ENCODE measurements at regions not wholly inside any gene's neighbourhood (a gene's known extent, or its start where the extent isn't known, plus 50 kb on each side); places are given as distances from the start of the nearest gene placed in this dataset.

GRCh38 chr1:239817801-239818200 is 273.9 kb upstream of the FMN2 start:
- FAIRE-seq (no peak), DNase-seq (ENCODE audit: low spot score) (no peak)

GRCh38 chr1:239819096-239819495 is 272.6 kb upstream of the FMN2 start:
- no peak for FAIRE-seq
- DNase-seq (ENCODE audit: low spot score), result no peak

GRCh38 chr1:239819756-239820250 is 271.9 kb upstream of the FMN2 start:
- FAIRE-seq, result no peak

GRCh38 chr1:239823852-239824251 is 267.8 kb upstream of the FMN2 start:
- DNase-seq (ENCODE audit: low spot score) (no peak), FAIRE-seq (no peak)

More at GRCh38 chr1:239819756-239820250, 271.9 kb upstream of the FMN2 start:
- DNase-seq (ENCODE audit: low spot score), result no peak

- no peak for FAIRE-seq
- DNase-seq (ENCODE audit: low spot score), result no peak
Observed at GRCh38 chr1:239826211-239826610, 265.5 kb upstream of the FMN2 start.

GRCh38 chr1:239826736-239827135 is 264.9 kb upstream of the FMN2 start:
- no peak for FAIRE-seq
- DNase-seq (ENCODE audit: low spot score), result no peak

- no peak for FAIRE-seq
- no peak for DNase-seq (ENCODE audit: low spot score)
Observed at GRCh38 chr1:239829535-239829934, 262.1 kb upstream of the FMN2 start.

GRCh38 chr1:239831577-239832355 is 259.9 kb upstream of the FMN2 start:
- DNase-seq (ENCODE audit: low spot score) (no peak), FAIRE-seq (no peak)

GRCh38 chr1:239833723-239834122 is 258.0 kb upstream of the FMN2 start:
- no peak for DNase-seq (ENCODE audit: low spot score)
- no peak for FAIRE-seq

- DNase-seq (ENCODE audit: low spot score) (no peak), FAIRE-seq (no peak)
Observed at GRCh38 chr1:239835946-239836440, 255.7 kb upstream of the FMN2 start.

GRCh38 chr1:239840336-239840735 is 251.3 kb upstream of the FMN2 start:
- FAIRE-seq, result no peak

GRCh38 chr1:239840790-239841189 is 250.9 kb upstream of the FMN2 start:
- FAIRE-seq (no peak), DNase-seq (ENCODE audit: low spot score) (no peak)

More at GRCh38 chr1:239840336-239840735, 251.3 kb upstream of the FMN2 start:
- no peak for DNase-seq (ENCODE audit: low spot score)

GRCh38 chr1:239841631-239842030 is 250.1 kb upstream of the FMN2 start:
- FAIRE-seq, result no peak

GRCh38 chr1:239843541-239843940 is 248.1 kb upstream of the FMN2 start:
- DNase-seq (ENCODE audit: low spot score) (no peak), FAIRE-seq (no peak)

More at GRCh38 chr1:239841631-239842030, 250.1 kb upstream of the FMN2 start:
- no peak for DNase-seq (ENCODE audit: low spot score)

- no peak for FAIRE-seq
Observed at GRCh38 chr1:239844833-239845232, 246.8 kb upstream of the FMN2 start.

GRCh38 chr1:239854922-239855321 is 236.8 kb upstream of the FMN2 start:
- FAIRE-seq (no peak), DNase-seq (ENCODE audit: low spot score) (no peak)

More at GRCh38 chr1:239844833-239845232, 246.8 kb upstream of the FMN2 start:
- no peak for DNase-seq (ENCODE audit: low spot score)

- FAIRE-seq (no peak), DNase-seq (ENCODE audit: low spot score) (no peak)
Observed at GRCh38 chr1:239856067-239856466, 235.6 kb upstream of the FMN2 start.

GRCh38 chr1:239856924-239857323 is 234.8 kb upstream of the FMN2 start:
- DNase-seq (ENCODE audit: low spot score), result no peak
- no peak for FAIRE-seq

- DNase-seq (ENCODE audit: low spot score) (no peak), FAIRE-seq (no peak)
Observed at GRCh38 chr1:239858057-239858456, 233.6 kb upstream of the FMN2 start.

- no peak for DNase-seq (ENCODE audit: low spot score)
- no peak for FAIRE-seq
Observed at GRCh38 chr1:239858529-239858928, 233.2 kb upstream of the FMN2 start.

GRCh38 chr1:239861985-239862384 is 229.7 kb upstream of the FMN2 start:
- DNase-seq (ENCODE audit: low spot score) (no peak), FAIRE-seq (no peak)

- DNase-seq (ENCODE audit: low spot score), result no peak
- FAIRE-seq, result no peak
Observed at GRCh38 chr1:239868058-239868832, 223.4 kb upstream of the FMN2 start.

All from RCC 7860 (cell line).